Adrenal gland (tissue), 5 donors: ENCODE measurements at regions not wholly inside any gene's neighbourhood (a gene's known extent, or its start where the extent isn't known, plus 50 kb on each side); places are given as distances from the start of the nearest gene placed in this dataset.

Source experiments
- POLR2A ChIP-seq, 2 donors: fragments of 450-650 bp; IDR thresholded peaks; one replicate each; pipeline ENCODE4 v1.6.1; 2017; ENCODE audit warnings: antibody characterized with exemption in 2 of 2, mild to moderate bottlenecking in 2 of 2, moderate library complexity in 1 of 2
- TF ChIP-seq, protein P1 (sequence below), 6 experiments: fragments of 450-650 bp in 4 of 6; fragments of 200-600 bp in 2 of 6; sonication (generic) in 1 of 6; IDR thresholded peaks; 1 replicate in 5 of 6; 2 replicates in 1 of 6; pipeline versions ENCODE4 v1.5.1 to v1.8.0; 2016 to 2021; ENCODE audit warnings: antibody characterized with exemption in 6 of 6, mild to moderate bottlenecking in 2 of 6, moderate library complexity in 1 of 6
- donor health status: DM: no; HTN: no; CAD: no.

DNA sequence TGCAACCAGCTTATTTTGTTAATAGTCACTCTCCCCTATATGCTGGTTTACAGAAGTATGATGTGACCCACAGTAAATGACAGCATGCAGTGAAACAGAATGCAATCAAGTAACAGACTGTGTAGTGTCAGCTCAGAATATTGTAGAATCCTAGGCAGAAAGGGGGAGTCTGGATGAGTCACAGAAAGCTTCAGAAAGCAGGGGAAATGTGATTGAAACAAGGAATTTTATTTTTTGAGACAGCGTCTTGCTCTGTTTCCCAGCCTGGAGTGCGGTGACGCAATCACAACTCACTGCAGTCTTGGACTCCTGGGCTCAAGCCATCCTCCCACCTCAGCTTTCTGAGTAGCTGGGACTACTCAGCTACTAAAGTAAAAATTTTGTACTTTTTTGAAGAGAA is 188.3 kb upstream of the FOXN2 start:
- TF ChIP-seq POLR2A (IDR thresholded peaks at IDR 0.05): no peak
- TF ChIP-seq, protein P1, sequence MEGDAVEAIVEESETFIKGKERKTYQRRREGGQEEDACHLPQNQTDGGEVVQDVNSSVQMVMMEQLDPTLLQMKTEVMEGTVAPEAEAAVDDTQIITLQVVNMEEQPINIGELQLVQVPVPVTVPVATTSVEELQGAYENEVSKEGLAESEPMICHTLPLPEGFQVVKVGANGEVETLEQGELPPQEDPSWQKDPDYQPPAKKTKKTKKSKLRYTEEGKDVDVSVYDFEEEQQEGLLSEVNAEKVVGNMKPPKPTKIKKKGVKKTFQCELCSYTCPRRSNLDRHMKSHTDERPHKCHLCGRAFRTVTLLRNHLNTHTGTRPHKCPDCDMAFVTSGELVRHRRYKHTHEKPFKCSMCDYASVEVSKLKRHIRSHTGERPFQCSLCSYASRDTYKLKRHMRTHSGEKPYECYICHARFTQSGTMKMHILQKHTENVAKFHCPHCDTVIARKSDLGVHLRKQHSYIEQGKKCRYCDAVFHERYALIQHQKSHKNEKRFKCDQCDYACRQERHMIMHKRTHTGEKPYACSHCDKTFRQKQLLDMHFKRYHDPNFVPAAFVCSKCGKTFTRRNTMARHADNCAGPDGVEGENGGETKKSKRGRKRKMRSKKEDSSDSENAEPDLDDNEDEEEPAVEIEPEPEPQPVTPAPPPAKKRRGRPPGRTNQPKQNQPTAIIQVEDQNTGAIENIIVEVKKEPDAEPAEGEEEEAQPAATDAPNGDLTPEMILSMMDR (IDR thresholded peaks at IDR 0.05): no peak
